NCI-H82 treated with DMSO at 0.1 percent for 48 hours (cell line): ENCODE measurements at regions not wholly inside any gene's neighbourhood (a gene's known extent, or its start where the extent isn't known, plus 50 kb on each side); places are given as distances from the start of the nearest gene placed in this dataset.
"Not testable (repeated sequence)": the region's sequence is repeated elsewhere in the genome, so short reads cannot be mapped to it uniquely, and the experiment has no call there.

Experiments
- DNase-seq: peaks from one replicate; lab custom pipeline; 2025; ENCODE audit not compliant: unreplicated experiment; lab: John Stamatoyannopoulos, UW

DNA sequence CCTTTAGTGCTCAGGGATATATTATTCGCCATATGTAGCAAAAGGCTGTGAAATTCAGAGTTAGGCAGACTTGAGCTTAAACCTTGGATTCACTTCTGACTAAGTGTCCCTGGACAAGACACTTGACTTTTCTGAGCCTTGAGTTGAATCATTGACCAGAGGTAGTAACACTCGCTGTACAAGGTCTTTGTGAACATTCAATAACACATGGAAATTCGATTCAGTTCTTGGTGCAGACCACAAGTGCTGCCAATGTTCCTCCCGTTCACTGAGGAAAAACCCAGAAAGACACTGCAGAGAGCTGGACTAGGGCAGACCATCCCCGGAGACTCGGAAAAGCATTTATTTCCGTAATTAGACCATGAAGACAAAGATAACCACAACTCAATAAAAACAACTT is 901.4 kb downstream of the AACS start:
- DNase-seq: no peak

GRCh38 chr12:125968413-125968812 is 903.2 kb downstream of the AACS start:
- no peak for DNase-seq

DNA sequence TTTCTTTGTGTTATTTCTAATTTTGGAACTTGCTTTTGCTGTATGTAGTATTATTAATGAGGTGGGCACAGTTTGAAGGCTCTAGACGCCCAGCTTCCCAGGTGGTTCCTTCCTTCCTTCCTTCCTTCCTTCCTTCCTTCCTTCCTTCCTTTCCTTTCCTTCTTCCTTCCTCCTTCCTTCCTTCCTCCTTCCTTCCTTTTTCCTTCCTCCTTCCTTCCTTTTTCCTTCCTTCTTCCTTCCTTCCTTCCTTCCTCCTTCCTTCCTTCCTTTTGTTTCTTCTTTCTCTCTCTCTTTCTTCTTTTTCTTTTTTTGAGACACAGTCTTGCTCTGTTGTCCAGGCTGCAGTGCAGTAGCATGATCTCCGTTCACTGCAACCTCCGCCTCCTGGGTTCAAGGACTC is 906.7 kb downstream of the AACS start:
- no peak for DNase-seq

DNA sequence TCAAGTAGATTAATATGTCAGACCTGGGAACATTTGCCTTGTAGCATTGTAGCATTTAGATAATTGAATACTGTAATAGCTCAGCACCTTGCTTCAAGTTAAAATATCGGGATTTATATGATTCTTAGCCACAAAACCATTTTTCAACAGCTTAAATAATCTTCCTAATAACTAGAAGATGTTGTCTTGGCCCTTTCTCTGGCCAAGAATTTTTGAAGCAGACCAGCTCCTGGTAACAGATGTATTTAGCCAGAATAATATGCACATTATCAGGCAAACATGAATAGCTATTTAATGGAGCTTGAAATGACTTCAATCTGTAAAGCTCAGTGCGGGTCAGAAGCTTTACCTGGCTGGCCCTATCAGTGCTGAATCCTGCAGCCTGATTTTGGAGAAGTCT is 913.1 kb downstream of the AACS start:
- no peak for DNase-seq

DNA sequence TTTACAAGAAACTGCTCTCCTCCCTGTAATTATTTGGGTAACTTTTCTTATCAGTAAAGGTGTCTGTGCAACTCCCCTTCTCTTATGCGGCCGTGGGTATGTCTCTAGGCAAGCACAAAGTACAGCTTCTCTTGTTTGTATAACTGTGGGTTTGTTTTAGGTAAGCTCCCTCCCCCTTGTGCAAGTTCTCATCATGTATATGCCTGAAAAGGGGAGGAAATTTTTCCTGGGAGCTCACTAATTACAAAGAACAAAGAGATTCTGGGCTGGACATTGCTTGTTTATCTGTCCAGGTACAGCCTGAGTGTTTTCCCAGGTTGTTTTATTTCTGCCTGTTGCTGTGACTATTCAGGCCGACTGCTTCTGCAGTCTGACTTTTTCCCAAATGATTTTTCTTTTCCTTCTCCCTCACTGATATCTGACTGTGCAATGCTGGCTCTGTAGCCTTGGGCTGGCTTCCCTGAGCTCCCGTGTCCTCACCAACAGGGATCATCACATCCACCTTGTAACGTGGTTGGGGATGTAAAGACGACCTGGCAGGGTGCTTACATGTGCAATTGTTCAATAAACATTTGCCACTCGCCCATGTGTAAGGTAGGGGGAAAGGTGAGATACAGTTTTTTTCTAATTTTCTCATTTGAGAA is 916.5 kb downstream of the AACS start:
- DNase-seq: no peak

DNA sequence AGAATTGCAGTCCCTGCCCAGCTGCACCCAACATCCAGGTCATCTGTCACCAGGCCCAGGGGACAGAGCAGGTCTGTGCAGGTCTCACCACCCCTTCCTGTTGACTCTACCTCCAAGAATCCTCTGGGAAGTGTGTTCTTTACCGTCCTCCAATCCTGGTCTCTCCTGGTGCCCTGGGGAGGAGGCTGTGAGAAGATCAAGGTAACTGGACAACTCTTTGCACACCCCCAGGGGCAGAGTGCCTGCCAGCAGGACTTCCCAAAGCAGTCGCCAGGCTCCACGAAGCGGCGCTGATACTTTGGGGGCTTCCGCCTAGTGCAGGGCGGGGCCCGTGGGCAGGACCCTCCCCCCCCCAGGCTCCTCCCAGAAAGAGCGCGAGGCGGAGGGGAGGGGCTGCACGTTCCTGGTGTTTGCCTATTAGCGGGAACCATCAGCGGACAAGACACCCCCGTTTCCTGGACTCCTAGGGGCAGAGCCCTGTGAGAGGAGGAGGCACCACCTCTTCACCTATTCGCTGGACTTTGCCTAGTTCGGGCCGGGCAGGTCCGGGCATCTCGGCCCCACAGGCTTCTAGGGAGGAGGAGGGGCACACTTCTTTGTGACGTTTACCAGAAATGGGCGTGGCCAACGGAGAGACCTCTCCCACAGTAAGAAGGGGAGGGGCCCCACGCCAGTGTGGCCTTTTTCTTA is 918.0 kb downstream of the AACS start:
- DNase-seq: peak; percentile 28

DNA sequence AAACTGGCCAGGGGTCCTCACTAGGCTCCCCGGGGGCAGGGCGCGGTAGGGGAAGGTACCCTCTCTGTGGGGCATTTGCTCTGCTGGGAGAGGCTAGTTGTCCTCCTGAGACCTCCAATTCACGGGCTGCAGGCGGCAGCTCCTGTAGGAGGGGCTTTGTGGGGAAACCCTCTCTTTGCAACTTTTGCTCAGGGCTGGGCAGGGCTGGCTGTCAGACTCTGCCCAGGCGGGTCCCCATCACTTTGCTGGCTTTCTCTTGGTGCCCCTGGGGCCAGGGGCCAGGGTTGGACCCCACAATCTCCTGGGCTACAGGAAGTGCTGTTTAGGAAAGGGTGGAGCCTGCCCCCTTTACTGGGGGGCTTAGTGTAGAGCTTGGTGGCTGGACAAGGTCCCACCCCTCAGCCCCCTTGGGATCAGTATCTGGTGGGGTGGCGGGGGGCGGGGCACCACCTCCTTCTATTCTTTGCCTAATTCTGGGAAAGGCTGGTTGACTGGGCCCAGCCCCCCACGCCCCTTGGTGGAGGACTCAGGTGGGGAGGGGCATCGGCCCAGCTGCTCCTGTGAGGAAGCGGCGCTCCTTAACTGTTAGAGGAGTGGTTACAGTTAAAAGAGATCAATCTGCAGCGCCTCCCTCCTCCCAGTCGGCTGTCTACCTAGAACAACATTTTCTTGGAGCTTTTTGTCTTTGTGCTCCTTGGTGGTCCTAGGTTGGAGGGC is 918.7 kb downstream of the AACS start:
- no peak for DNase-seq

GRCh38 chr12:125988545-125988944 is 923.3 kb downstream of the AACS start:
- no peak for DNase-seq

DNA sequence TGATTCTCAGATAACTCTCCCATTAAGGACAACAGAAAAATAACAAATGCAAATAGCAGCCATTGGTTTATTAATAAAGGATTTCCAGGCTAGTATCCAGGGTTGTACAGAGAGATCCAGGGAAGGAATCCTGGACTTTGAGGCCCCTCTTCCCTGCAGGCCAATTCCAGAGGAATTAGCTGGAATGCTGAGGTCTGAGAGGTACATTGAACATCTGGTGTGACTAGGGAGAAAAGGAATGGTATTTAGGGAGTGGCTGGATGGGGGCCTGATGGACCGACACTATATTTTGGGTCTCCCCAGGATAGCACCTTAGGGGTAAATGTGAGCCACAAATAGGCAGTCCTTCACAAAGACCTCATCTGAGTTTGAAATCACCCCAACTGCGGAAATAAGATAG is 924.5 kb downstream of the AACS start:
- no peak for DNase-seq

DNA sequence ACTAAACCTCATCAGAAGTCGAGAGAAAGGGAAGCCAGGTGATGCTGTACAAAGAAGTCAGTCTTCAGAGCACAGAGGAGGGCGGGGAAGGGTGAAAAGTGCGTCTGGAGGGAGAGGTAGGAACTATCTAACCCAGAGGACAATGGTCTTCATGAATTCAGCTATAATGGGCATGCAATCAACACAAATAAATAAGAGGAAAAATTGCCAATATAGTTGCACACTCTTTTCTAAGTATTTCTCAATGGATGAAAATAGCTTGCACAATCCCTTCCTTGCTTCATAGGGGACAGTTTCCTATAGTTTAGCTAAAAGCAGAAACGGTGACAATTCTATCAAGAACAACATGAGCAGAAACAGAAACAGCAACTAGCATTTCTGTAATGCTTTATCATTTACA is 931.2 kb downstream of the AACS start:
- DNase-seq: no peak

GRCh38 chr12:125999628-126000027 is 934.4 kb downstream of the AACS start:
- no peak for DNase-seq

DNA sequence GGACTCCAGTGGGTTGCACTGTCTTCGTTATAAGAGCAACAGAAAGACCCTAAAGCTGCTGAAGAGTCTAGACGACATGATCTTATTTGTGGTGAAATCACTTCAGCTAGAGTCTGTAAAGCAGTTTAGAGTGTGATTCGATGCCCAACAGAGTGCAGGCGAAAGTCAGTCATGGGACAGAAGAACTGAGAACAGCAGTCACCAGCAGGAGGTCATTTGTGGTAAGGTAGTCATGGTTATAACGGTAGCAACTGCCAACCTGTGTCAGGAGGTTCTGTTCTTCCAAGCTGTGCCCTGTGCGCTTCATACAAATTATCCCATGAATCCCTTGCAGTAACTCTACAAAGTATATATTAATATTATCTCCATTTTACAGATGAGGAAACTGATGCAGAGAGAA is 954.1 kb downstream of the AACS start:
- no peak for DNase-seq

DNA sequence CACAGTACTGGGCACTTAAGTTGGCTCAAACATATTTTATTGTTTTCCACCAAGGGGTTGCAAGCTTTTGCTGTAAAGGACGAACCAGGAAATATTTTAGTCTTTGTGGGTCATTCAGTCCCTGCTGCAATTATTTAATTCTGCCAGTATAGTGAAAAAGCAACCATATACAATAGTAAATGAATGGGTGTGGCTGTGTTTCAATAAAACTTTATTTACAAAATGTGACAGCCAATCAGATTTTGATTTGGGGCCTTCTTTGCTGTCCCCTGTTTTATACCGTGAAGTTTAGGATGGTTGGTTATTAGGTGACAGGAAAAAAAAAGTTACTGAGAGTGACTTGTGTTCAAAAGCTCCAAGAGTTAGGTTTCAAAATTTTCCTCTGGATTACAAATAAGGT is 956.4 kb downstream of the AACS start:
- no peak for DNase-seq

DNA sequence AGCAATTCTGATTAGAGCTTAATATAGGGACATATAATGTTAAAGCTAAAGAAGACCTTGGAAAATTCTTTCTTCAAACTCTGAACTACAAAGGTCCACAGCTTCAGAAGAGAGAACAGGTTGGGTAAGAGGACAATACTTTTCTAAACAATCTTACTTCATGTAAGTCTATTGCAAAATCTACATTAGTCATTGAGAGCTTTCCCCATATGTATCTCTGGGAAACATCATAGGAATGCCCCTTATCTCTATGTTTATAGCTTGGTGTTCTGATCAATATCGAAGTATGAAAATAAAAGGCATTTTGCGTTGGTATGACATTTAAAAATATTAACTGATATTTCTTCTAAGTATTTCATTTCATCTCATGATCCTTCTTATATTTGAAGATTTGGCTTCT is 962.6 kb downstream of the AACS start:
- DNase-seq: no peak

DNA sequence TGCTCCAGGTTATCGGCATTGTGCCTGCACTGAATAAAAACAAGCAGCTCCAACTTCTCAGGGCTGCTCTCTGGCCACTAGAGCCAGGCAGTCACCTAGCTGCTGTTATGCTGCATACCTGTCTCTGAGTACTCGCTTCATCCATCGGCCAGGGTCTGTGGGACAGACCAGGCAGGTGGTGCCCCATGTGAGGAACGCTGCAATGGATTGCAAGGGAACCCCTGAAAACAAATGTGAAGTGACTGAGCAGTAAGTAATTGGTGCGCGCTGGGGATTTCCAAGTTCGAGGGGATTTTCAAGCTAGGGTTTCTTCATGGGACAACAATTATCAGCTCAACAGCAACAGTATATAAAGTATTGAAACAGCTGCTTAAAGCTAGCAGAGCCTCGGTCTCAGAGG is 965.3 kb downstream of the AACS start:
- DNase-seq: no peak

- DNase-seq: no peak
These were observed 968.5 kb downstream of the AACS start for GRCh38 chr12:126033751-126034150.

- no peak for DNase-seq
These were observed 971.1 kb downstream of the AACS start for GRCh38 chr12:126036348-126036747.

GRCh38 chr12:126038434-126038833 is 973.2 kb downstream of the AACS start:
- DNase-seq: no peak

- DNase-seq: no peak
These were observed 975.1 kb downstream of the AACS start for GRCh38 chr12:126040307-126040706.

DNA sequence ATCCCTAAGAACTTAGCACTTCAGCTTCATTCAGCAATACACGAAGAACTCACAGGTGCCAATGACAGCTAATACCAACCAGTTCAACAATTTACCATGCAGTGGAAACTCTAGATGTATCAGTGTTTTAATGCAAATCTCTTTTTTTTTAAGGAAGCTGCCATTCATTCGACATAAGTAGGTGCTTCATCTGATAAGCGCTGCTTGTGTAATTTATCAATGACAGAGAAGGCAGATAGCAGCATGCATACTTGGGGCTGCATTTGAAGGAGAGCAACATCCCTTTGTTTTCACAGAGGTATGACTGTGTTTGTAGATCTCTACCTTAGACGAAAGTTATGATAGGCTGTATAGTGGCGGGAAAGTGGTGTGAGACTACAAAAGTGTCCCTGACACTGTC is 977.1 kb downstream of the AACS start:
- no peak for DNase-seq

GRCh38 chr12:126049501-126049900 is 984.3 kb downstream of the AACS start:
- not testable (repeated sequence) for DNase-seq

- no peak for DNase-seq
These were observed 986.4 kb downstream of the AACS start for GRCh38 chr12:126051611-126052107.
